ENCODE measurements at regions not wholly inside any gene's neighbourhood (a gene's known extent, or its start where the extent isn't known, plus 50 kb on each side); places are given as distances from the start of the nearest gene placed in this dataset.
A peak's percentile ranks its signal among the peaks of the same experiment; 100 is the strongest.

GRCh38 chr4:4704267-4704666 is 155.2 kb upstream of the MSX1 start:
- H3K4me3 ChIP-seq (replicated peaks; ENCODE audit: low read depth, low read length), result no peak overlapping the region
- no peak for TF ChIP-seq CTCF (IDR thresholded peaks at IDR 0.05; ENCODE audit: insufficient read depth, low read length, poor library complexity, severe bottlenecking)
- H3K36me3 ChIP-seq (ENCODE audit: control insufficient read depth, insufficient read depth, low read length), result no peaks in the 10 kb centered on the region
- no peaks in the 10 kb centered on the region for H3K27me3 ChIP-seq (replicated peaks; ENCODE audit: control insufficient read depth, insufficient read depth, low read length)
- no peak for DNase-seq (ENCODE audit: extremely low read depth, insufficient read length)

- no peak for TF ChIP-seq CTCF (IDR thresholded peaks at IDR 0.05; ENCODE audit: insufficient read depth, low read length, poor library complexity, severe bottlenecking)
These were observed 155.7 kb upstream of the STX18 start for GRCh38 chr4:4697584-4697983.

GRCh38 chr4:4696530-4696929 is 154.7 kb upstream of the STX18 start:
- Histone ChIP-seq H3K36me3 (ENCODE audit: control insufficient read depth, insufficient read depth, low read length) (no peaks in the 10 kb centered on the region), H3K4me3 (replicated peaks; ENCODE audit: low read depth, low read length) (no peak overlapping the region), H3K27me3 (replicated peaks; ENCODE audit: control insufficient read depth, insufficient read depth, low read length) (no peaks in the 10 kb centered on the region)
- no peak for TF ChIP-seq CTCF (IDR thresholded peaks at IDR 0.05; ENCODE audit: insufficient read depth, low read length, poor library complexity, severe bottlenecking)
- no peak for DNase-seq (ENCODE audit: extremely low read depth, insufficient read length)

More at GRCh38 chr4:4697584-4697983, 155.7 kb upstream of the STX18 start:
- H3K4me3 ChIP-seq (replicated peaks; ENCODE audit: low read depth, low read length), result no peak overlapping the region
- no peaks in the 10 kb centered on the region for H3K27me3 ChIP-seq (replicated peaks; ENCODE audit: control insufficient read depth, insufficient read depth, low read length)
- DNase-seq (ENCODE audit: extremely low read depth, insufficient read length), result no peak
- no peaks in the 10 kb centered on the region for H3K36me3 ChIP-seq (ENCODE audit: control insufficient read depth, insufficient read depth, low read length)

- Histone ChIP-seq H3K4me3 (replicated peaks; ENCODE audit: low read depth, low read length) (no peak overlapping the region), H3K36me3 (ENCODE audit: control insufficient read depth, insufficient read depth, low read length) (no peaks in the 10 kb centered on the region), H3K27me3 (replicated peaks; ENCODE audit: control insufficient read depth, insufficient read depth, low read length) (no peaks in the 10 kb centered on the region)
- no peak for TF ChIP-seq CTCF (IDR thresholded peaks at IDR 0.05; ENCODE audit: insufficient read depth, low read length, poor library complexity, severe bottlenecking)
- DNase-seq (ENCODE audit: extremely low read depth, insufficient read length), result no peak
These were observed 153.6 kb upstream of the STX18 start for GRCh38 chr4:4695497-4695896.

- TF ChIP-seq CTCF (IDR thresholded peaks at IDR 0.05; ENCODE audit: insufficient read depth, low read length, poor library complexity, severe bottlenecking), result no peak
- Histone ChIP-seq H3K36me3 (ENCODE audit: control insufficient read depth, insufficient read depth, low read length) (no peaks in the 10 kb centered on the region), H3K27me3 (replicated peaks; ENCODE audit: control insufficient read depth, insufficient read depth, low read length) (no peaks in the 10 kb centered on the region), H3K4me3 (replicated peaks; ENCODE audit: low read depth, low read length) (no peak overlapping the region)
- DNase-seq (ENCODE audit: extremely low read depth, insufficient read length), result no peak
These were observed 153.0 kb upstream of the STX18 start for GRCh38 chr4:4694827-4695226.

- Histone ChIP-seq H3K4me3 (replicated peaks; ENCODE audit: low read depth, low read length) (no peak overlapping the region), H3K36me3 (ENCODE audit: control insufficient read depth, insufficient read depth, low read length) (no peaks in the 10 kb centered on the region), H3K27me3 (replicated peaks; ENCODE audit: control insufficient read depth, insufficient read depth, low read length) (no peaks in the 10 kb centered on the region)
- peak; percentile 28 for TF ChIP-seq CTCF (IDR thresholded peaks at IDR 0.05; ENCODE audit: insufficient read depth, low read length, poor library complexity, severe bottlenecking)
- DNase-seq (ENCODE audit: extremely low read depth, insufficient read length), result no peak
These were observed 152.5 kb upstream of the STX18 start for GRCh38 chr4:4694296-4694772.

Data from GM06990 (cell line).